ENCODE measurements at regions not wholly inside any gene's neighbourhood (a gene's known extent, or its start where the extent isn't known, plus 50 kb on each side); places are given as distances from the start of the nearest gene placed in this dataset.
A peak's percentile ranks its signal among the peaks of the same experiment; 100 is the strongest.
"Not testable (repeated sequence)": the region's sequence is repeated elsewhere in the genome, so short reads cannot be mapped to it uniquely, and the experiment has no call there.

GRCh38 chr6:148004651-148005050, 338.0 kb upstream of the SASH1 start (continued):
- TF ChIP-seq ZBTB21 (CRISPR knock-in tag; IDR thresholded peaks at IDR 0.05; ENCODE audit: borderline replicate concordance) (no peak), ZNF232 (CRISPR knock-in tag; IDR thresholded peaks at IDR 0.05) (no peak)

GRCh38 chr6:148005806-148006205, 336.8 kb upstream of the SASH1 start:
- DNase-seq (ENCODE audit: low spot score) (no peak), ATAC-seq (no peak)
- H3K27ac Mint-ChIP-seq = no peak overlapping the region
- POLR2A ChIA-PET = no interaction called here
- TF ChIP-seq FOXP1 (CRISPR knock-in tag; IDR thresholded peaks at IDR 0.05; ENCODE audit: borderline replicate concordance) (no peak), RORB (CRISPR knock-in tag; IDR thresholded peaks at IDR 0.05) (no peak), MYBL2 (CRISPR knock-in tag; IDR thresholded peaks at IDR 0.05) (no peak), ZNF396 (CRISPR knock-in tag; IDR thresholded peaks at IDR 0.05; ENCODE audit: borderline replicate concordance) (no peak), NR1H2 (CRISPR knock-in tag; IDR thresholded peaks at IDR 0.05) (no peak), SMAD4 (CRISPR knock-in tag; IDR thresholded peaks at IDR 0.05) (no peak), ZNF416 (CRISPR knock-in tag; IDR thresholded peaks at IDR 0.05) (no peak)
- TF ChIP-seq, protein P1, sequence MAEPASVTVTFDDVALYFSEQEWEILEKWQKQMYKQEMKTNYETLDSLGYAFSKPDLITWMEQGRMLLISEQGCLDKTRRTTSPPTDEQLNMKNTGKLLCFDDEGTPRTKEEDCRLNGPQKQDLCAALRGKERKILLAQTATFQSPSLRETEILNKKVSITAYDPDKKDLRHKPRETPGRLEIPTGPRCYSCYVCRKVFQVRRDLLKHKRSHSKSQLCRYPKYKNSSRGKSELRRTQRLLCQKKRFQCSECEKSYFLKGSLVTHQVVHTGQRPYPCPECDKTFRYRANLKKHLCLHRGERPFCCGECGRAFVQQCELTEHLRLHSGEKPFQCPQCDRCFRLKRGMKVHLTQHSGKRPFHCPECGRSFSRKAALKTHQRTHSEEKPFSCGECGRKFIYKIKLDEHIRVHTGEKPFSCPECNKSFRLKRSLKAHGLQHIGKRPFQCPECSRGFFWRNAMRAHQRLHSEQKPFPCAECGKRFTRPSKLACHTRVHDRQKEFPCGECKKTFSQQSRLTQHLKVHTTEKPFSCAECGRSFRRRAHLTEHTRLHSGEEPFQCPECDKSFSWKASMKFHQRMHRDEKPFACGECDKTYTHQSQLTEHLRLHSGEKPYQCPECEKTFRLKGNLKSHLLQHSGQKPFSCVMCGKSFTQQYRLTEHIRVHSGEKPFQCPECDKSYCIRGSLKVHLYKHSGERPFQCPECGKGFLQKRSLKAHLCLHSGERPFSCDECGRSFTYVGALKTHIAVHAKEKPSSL (CRISPR knock-in tag; conservative IDR thresholded peaks at IDR 0.05) = no peak
- no peak overlapping the region for H3K4me3 Mint-ChIP-seq
- H3K27me3 Mint-ChIP-seq (ENCODE audit: low read depth) = no peaks in the 10 kb centered on the region
- H3K9me3 Mint-ChIP-seq = peaks cover 37% of the 10 kb centered on the region
- H3K36me3 Mint-ChIP-seq = peaks cover 13% of the 10 kb centered on the region
- no peaks in the 10 kb centered on the region for H3K4me1 Mint-ChIP-seq
- CTCF ChIA-PET = no interaction called here

- DNase-seq (ENCODE audit: low spot score); H3K4me3 Mint-ChIP-seq; ATAC-seq; CTCF ChIA-PET; H3K27me3 Mint-ChIP-seq (ENCODE audit: low read depth); H3K4me1 Mint-ChIP-seq; H3K27ac Mint-ChIP-seq; POLR2A ChIA-PET: not testable (repeated sequence)
- H3K9me3 Mint-ChIP-seq = peaks cover 50% of the 10 kb centered on the region
- peaks cover 24% of the 10 kb centered on the region for H3K36me3 Mint-ChIP-seq
Measured at GRCh38 chr6:148010516-148010915, 332.1 kb upstream of the SASH1 start.

- Mint-ChIP-seq H3K27me3 (ENCODE audit: low read depth) (no peaks in the 10 kb centered on the region), H3K36me3 (peaks cover 11% of the 10 kb centered on the region), H3K4me1 (peaks cover 7% of the 10 kb centered on the region; the same call in 1 of the 2 replicates), H3K27ac (peak overlapping the region; percentile 7; the same call in 1 of the 2 replicates), H3K4me3 (no peak overlapping the region), H3K9me3 (peaks cover 17% of the 10 kb centered on the region)
- ATAC-seq (no peak), DNase-seq (ENCODE audit: low spot score) (no peak)
- ChIA-PET CTCF (no interaction called here), POLR2A (no interaction called here)
- no peak for TF ChIP-seq GABPB1 (CRISPR knock-in tag; IDR thresholded peaks at IDR 0.05)
- TF ChIP-seq, protein P2, sequence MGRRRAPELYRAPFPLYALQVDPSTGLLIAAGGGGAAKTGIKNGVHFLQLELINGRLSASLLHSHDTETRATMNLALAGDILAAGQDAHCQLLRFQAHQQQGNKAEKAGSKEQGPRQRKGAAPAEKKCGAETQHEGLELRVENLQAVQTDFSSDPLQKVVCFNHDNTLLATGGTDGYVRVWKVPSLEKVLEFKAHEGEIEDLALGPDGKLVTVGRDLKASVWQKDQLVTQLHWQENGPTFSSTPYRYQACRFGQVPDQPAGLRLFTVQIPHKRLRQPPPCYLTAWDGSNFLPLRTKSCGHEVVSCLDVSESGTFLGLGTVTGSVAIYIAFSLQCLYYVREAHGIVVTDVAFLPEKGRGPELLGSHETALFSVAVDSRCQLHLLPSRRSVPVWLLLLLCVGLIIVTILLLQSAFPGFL (CRISPR knock-in tag; IDR thresholded peaks at IDR 0.05; ENCODE audit: borderline replicate concordance) = no peak
- TF ChIP-seq GTF2I (CRISPR knock-in tag; conservative IDR thresholded peaks at IDR 0.05) = no peak
- TF ChIP-seq CBFB (CRISPR knock-in tag; IDR thresholded peaks at IDR 0.05; ENCODE audit: low read depth) = no peak
- no peak for TF ChIP-seq E2F5 (CRISPR knock-in tag; IDR thresholded peaks at IDR 0.05)
- TF ChIP-seq ETV6 (CRISPR knock-in tag; IDR thresholded peaks at IDR 0.05) = no peak
- TF ChIP-seq ERG (CRISPR knock-in tag; IDR thresholded peaks at IDR 0.05) = no peak
- TF ChIP-seq SMAD4 (CRISPR knock-in tag; IDR thresholded peaks at IDR 0.05) = no peak
- no peak for TF ChIP-seq FOXP1 (CRISPR knock-in tag; IDR thresholded peaks at IDR 0.05; ENCODE audit: borderline replicate concordance)
- TF ChIP-seq, protein P3, sequence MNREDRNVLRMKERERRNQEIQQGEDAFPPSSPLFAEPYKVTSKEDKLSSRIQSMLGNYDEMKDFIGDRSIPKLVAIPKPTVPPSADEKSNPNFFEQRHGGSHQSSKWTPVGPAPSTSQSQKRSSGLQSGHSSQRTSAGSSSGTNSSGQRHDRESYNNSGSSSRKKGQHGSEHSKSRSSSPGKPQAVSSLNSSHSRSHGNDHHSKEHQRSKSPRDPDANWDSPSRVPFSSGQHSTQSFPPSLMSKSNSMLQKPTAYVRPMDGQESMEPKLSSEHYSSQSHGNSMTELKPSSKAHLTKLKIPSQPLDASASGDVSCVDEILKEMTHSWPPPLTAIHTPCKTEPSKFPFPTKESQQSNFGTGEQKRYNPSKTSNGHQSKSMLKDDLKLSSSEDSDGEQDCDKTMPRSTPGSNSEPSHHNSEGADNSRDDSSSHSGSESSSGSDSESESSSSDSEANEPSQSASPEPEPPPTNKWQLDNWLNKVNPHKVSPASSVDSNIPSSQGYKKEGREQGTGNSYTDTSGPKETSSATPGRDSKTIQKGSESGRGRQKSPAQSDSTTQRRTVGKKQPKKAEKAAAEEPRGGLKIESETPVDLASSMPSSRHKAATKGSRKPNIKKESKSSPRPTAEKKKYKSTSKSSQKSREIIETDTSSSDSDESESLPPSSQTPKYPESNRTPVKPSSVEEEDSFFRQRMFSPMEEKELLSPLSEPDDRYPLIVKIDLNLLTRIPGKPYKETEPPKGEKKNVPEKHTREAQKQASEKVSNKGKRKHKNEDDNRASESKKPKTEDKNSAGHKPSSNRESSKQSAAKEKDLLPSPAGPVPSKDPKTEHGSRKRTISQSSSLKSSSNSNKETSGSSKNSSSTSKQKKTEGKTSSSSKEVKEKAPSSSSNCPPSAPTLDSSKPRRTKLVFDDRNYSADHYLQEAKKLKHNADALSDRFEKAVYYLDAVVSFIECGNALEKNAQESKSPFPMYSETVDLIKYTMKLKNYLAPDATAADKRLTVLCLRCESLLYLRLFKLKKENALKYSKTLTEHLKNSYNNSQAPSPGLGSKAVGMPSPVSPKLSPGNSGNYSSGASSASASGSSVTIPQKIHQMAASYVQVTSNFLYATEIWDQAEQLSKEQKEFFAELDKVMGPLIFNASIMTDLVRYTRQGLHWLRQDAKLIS (CRISPR knock-in tag; IDR thresholded peaks at IDR 0.05; ENCODE audit: borderline replicate concordance) = no peak
- TF ChIP-seq, protein P4, sequence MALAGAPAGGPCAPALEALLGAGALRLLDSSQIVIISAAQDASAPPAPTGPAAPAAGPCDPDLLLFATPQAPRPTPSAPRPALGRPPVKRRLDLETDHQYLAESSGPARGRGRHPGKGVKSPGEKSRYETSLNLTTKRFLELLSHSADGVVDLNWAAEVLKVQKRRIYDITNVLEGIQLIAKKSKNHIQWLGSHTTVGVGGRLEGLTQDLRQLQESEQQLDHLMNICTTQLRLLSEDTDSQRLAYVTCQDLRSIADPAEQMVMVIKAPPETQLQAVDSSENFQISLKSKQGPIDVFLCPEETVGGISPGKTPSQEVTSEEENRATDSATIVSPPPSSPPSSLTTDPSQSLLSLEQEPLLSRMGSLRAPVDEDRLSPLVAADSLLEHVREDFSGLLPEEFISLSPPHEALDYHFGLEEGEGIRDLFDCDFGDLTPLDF (CRISPR knock-in tag; IDR thresholded peaks at IDR 0.05) = no peak
Measured at GRCh38 chr6:148016013-148016412, 326.6 kb upstream of the SASH1 start.
